ENCODE measurements at regions not wholly inside any gene's neighbourhood (a gene's known extent, or its start where the extent isn't known, plus 50 kb on each side); places are given as distances from the start of the nearest gene placed in this dataset.

DNA sequence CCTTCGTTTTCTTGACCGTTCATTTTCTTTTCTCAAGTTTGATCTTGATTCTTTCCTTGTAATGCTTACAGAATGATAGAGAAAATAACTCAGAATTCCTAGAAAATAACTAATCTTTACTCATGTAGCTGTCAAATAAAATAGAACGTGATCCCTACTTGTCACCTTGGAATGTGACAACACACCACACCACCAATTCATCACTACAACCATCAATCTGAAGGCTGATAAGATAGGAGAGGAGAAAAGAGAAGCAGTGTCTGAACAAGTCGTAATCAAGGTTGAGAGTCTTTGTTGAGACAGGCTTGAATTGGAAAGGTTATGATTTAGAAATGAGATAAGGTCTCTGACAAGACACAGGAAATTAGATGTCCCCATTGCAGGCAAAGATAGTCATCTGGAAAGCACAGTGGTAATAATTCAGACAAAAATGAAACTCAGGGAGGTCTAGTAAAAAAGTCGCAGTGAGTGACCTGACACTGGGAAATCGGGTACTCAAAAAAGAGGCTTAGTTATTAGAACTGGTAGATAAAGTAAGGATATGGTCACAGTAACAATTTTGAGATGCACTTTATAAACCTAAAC lies 456.2 kb downstream of the FAT4 start:
- TF ChIP-seq YY1 (IDR thresholded peaks at IDR 0.05; ENCODE audit: insufficient read depth, insufficient read length) (no peak), ZNF274 (IDR thresholded peaks at IDR 0.05; ENCODE audit: low read depth, low read length) (no peak), SUZ12 (IDR thresholded peaks at IDR 0.05; ENCODE audit: extremely low read depth, insufficient read depth, insufficient read length) (no peak)
